HepG2 (cell line): ENCODE measurements at regions not wholly inside any gene's neighbourhood (a gene's known extent, or its start where the extent isn't known, plus 50 kb on each side); places are given as distances from the start of the nearest gene placed in this dataset.

Experiments used
- ARID3A ChIP-seq: IDR thresholded peaks from 2 replicates; pipeline ENCODE4 v1.6.1; 2012; ENCODE audit warnings: low read depth, low read length, improper control_type of control experiment
- ARID5B ChIP-seq: IDR thresholded peaks from 2 replicates; pipeline ENCODE4 v1.4.0; 2020; ENCODE audit warnings: mild to moderate bottlenecking, missing genetic modification reagents
- DPF2 ChIP-seq: sonication (generic); formaldehyde crosslinking; IDR thresholded peaks from 2 replicates; pipeline ENCODE4 v1.4.0; 2020; ENCODE audit warnings: mild to moderate bottlenecking, low read depth, missing genetic modification reagents, borderline replicate concordance
- GTF2F1 ChIP-seq: fragments of 150-350 bp; IDR thresholded peaks from 2 replicates; pipeline ENCODE4 v1.6.1; 2014; ENCODE audit warnings: low read length
- HNF1B ChIP-seq: sonication (generic); formaldehyde crosslinking; IDR thresholded peaks from 2 replicates; pipeline ENCODE4 v1.5.1; 2020; ENCODE audit warnings: mild to moderate bottlenecking, moderate library complexity, missing genetic modification reagents
- HNRNPH1 ChIP-seq: fragments of 200-400 bp; formaldehyde crosslinking; optimal IDR thresholded peaks from 2 replicates; pipeline ENCODE3; 2017; ENCODE audit warnings: mild to moderate bottlenecking, low read depth, low read length
- SETDB1 ChIP-seq: sonication (generic); formaldehyde crosslinking; IDR thresholded peaks from 2 replicates; pipeline ENCODE4 v1.5.1; 2020; ENCODE audit warnings: missing genetic modification reagents, mild to moderate bottlenecking, borderline replicate concordance
- TF ChIP-seq, protein P1 (sequence below), 2 experiments: sonication (generic) in 1 of 2; formaldehyde crosslinking in 1 of 2; IDR thresholded peaks; 2 replicates each; pipeline versions ENCODE4 v1.6.1 to v1.9.0; 2014 to 2022; ENCODE audit warnings: antibody characterized with exemption in 1 of 2, borderline replicate concordance in 1 of 2, inconsistent platforms in 1 of 2, low read depth in 1 of 2, missing genetic modification reagents in 1 of 2
- TF ChIP-seq, protein P2 (sequence below): sonication (generic); formaldehyde crosslinking; IDR thresholded peaks from 2 replicates; pipeline ENCODE4 v1.5.0; 2020; ENCODE audit warnings: missing genetic modification reagents
- TF ChIP-seq, protein P3 (sequence below): sonication (generic); formaldehyde crosslinking; IDR thresholded peaks from 2 replicates; pipeline ENCODE4 v1.5.0; 2020; ENCODE audit warnings: mild to moderate bottlenecking, missing genetic modification reagents, moderate library complexity
- TF ChIP-seq, protein P4 (sequence below): conservative IDR thresholded peaks from 2 replicates; pipeline ENCODE4 v1.6.1; 2018; ENCODE audit warnings: missing genetic modification reagents

GRCh38 chr4:138413273-138413672, 171.1 kb upstream of the SLC7A11 start (continued):
- TF ChIP-seq, protein P1, sequence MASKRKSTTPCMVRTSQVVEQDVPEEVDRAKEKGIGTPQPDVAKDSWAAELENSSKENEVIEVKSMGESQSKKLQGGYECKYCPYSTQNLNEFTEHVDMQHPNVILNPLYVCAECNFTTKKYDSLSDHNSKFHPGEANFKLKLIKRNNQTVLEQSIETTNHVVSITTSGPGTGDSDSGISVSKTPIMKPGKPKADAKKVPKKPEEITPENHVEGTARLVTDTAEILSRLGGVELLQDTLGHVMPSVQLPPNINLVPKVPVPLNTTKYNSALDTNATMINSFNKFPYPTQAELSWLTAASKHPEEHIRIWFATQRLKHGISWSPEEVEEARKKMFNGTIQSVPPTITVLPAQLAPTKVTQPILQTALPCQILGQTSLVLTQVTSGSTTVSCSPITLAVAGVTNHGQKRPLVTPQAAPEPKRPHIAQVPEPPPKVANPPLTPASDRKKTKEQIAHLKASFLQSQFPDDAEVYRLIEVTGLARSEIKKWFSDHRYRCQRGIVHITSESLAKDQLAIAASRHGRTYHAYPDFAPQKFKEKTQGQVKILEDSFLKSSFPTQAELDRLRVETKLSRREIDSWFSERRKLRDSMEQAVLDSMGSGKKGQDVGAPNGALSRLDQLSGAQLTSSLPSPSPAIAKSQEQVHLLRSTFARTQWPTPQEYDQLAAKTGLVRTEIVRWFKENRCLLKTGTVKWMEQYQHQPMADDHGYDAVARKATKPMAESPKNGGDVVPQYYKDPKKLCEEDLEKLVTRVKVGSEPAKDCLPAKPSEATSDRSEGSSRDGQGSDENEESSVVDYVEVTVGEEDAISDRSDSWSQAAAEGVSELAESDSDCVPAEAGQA (IDR thresholded peaks at IDR 0.05; ENCODE audit: low read depth) = no peak
- TF ChIP-seq, protein P1 (CRISPR knock-in tag; IDR thresholded peaks at IDR 0.05; ENCODE audit: borderline replicate concordance) = no peak
- TF ChIP-seq DPF2 (CRISPR knock-in tag) = 0 out of 2 replicates have a peak, but pooled peaks have one; percentile 19
- TF ChIP-seq, protein P2, sequence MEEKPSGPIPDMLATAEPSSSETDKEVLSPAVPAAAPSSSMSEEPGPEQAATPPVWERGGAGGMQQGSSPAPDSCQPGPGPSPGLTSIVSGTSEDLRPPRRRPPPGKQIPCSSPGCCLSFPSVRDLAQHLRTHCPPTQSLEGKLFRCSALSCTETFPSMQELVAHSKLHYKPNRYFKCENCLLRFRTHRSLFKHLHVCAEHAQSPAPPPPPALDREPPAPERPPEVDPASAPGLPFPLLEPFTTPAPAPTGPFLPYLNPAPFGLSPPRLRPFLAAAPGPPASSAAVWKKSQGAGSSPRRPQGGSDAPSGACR (CRISPR knock-in tag) = no peak
- TF ChIP-seq GTF2F1 = no peak
- TF ChIP-seq HNF1B (CRISPR knock-in tag) = no peak
- TF ChIP-seq, protein P3, sequence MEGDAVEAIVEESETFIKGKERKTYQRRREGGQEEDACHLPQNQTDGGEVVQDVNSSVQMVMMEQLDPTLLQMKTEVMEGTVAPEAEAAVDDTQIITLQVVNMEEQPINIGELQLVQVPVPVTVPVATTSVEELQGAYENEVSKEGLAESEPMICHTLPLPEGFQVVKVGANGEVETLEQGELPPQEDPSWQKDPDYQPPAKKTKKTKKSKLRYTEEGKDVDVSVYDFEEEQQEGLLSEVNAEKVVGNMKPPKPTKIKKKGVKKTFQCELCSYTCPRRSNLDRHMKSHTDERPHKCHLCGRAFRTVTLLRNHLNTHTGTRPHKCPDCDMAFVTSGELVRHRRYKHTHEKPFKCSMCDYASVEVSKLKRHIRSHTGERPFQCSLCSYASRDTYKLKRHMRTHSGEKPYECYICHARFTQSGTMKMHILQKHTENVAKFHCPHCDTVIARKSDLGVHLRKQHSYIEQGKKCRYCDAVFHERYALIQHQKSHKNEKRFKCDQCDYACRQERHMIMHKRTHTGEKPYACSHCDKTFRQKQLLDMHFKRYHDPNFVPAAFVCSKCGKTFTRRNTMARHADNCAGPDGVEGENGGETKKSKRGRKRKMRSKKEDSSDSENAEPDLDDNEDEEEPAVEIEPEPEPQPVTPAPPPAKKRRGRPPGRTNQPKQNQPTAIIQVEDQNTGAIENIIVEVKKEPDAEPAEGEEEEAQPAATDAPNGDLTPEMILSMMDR (CRISPR knock-in tag) = no peak
- peak; percentile 60 for TF ChIP-seq ARID3A
- TF ChIP-seq, protein P4, sequence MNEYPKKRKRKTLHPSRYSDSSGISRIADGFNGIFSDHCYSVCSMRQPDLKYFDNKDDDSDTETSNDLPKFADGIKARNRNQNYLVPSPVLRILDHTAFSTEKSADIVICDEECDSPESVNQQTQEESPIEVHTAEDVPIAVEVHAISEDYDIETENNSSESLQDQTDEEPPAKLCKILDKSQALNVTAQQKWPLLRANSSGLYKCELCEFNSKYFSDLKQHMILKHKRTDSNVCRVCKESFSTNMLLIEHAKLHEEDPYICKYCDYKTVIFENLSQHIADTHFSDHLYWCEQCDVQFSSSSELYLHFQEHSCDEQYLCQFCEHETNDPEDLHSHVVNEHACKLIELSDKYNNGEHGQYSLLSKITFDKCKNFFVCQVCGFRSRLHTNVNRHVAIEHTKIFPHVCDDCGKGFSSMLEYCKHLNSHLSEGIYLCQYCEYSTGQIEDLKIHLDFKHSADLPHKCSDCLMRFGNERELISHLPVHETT (CRISPR knock-in tag) = no peak
- TF ChIP-seq HNRNPH1 = no peak
- TF ChIP-seq SETDB1 = no peak
- peak; percentile 81 for TF ChIP-seq ARID5B (CRISPR knock-in tag)
